Suprapubic skin (tissue), 4 donors: ENCODE measurements at regions not wholly inside any gene's neighbourhood (a gene's known extent, or its start where the extent isn't known, plus 50 kb on each side); places are given as distances from the start of the nearest gene placed in this dataset.

Experiments used
- CTCF ChIP-seq, 2 donors: fragments of 200-600 bp in 1 of 2; fragments of 450-650 bp in 1 of 2; sonication (generic) in 1 of 2; IDR thresholded peaks; one replicate each; pipeline ENCODE4 v1.5.1; 2016 to 2019; ENCODE audit warnings: antibody characterized with exemption in 2 of 2, mild to moderate bottlenecking in 1 of 2, moderate library complexity in 1 of 2
- POLR2A ChIP-seq, 2 donors: fragments of 450-650 bp; IDR thresholded peaks; one replicate each; pipeline ENCODE4 v1.6.1; 2017; ENCODE audit warnings: antibody characterized with exemption in 2 of 2, mild to moderate bottlenecking in 2 of 2, moderate library complexity in 2 of 2
- POLR2AphosphoS5 ChIP-seq, 3 donors: sonication (generic); formaldehyde crosslinking; IDR thresholded peaks; one replicate each; pipeline ENCODE4 v1.6.1; 2017; ENCODE audit warnings: antibody characterized with exemption in 3 of 3

GRCh38 chrX:92249125-92249524 is 469.9 kb downstream of the PCDH11X start:
- TF ChIP-seq CTCF (IDR thresholded peaks at IDR 0.05) (no peak), POLR2AphosphoS5 (IDR thresholded peaks at IDR 0.05) (no peak), POLR2A (IDR thresholded peaks at IDR 0.05) (no peak)
